Right lobe of liver (tissue), 4 donors: ENCODE measurements at regions not wholly inside any gene's neighbourhood (a gene's known extent, or its start where the extent isn't known, plus 50 kb on each side); places are given as distances from the start of the nearest gene placed in this dataset.

ENCODE experiments used
- POLR2A ChIP-seq: fragments of 450-650 bp; IDR thresholded peaks from one replicate; pipeline ENCODE4 v1.6.1; 2017; ENCODE audit warnings: antibody characterized with exemption, mild to moderate bottlenecking
- TF ChIP-seq, protein P1 (sequence below), 4 donors: fragments of 200-600 bp in 3 of 4; fragments of 450-650 bp in 1 of 4; IDR thresholded peaks; one replicate each; pipeline versions ENCODE4 v1.5.1 to v1.8.0; 2016 to 2022; ENCODE audit warnings: antibody characterized with exemption in 4 of 4, mild to moderate bottlenecking in 2 of 4
- donor health status: DM: no; HTN: no; CAD: no.
- donor health status: DM: no; HTN: no; CAD: no.
- donor health status: DM: no; HTN: yes; CAD: no.

DNA sequence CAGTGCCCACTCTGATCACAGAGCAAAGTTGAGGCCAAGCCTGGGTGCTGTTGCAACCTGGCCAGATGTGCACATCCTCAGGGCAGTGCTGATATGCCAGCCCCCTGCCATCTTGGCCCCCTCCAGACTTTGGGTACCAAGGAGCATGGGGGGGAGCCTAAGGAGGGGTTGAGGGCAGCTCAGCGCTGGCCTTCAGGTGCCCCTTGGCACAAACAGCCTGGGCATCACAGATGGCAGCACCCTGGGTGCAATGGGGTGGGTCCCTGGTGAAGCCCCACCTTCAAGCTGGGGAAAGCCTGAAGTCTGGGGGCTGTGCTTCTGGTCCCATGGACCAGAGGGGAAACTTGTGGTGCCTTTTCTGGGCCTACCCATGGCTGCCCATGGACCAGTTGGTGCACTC is 163.0 kb downstream of the FAM47A start:
- TF ChIP-seq POLR2A: no peak
- TF ChIP-seq, protein P1, sequence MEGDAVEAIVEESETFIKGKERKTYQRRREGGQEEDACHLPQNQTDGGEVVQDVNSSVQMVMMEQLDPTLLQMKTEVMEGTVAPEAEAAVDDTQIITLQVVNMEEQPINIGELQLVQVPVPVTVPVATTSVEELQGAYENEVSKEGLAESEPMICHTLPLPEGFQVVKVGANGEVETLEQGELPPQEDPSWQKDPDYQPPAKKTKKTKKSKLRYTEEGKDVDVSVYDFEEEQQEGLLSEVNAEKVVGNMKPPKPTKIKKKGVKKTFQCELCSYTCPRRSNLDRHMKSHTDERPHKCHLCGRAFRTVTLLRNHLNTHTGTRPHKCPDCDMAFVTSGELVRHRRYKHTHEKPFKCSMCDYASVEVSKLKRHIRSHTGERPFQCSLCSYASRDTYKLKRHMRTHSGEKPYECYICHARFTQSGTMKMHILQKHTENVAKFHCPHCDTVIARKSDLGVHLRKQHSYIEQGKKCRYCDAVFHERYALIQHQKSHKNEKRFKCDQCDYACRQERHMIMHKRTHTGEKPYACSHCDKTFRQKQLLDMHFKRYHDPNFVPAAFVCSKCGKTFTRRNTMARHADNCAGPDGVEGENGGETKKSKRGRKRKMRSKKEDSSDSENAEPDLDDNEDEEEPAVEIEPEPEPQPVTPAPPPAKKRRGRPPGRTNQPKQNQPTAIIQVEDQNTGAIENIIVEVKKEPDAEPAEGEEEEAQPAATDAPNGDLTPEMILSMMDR (IDR thresholded peaks at IDR 0.05): no peak
